IPS-20b (cell line): ENCODE measurements at regions not wholly inside any gene's neighbourhood (a gene's known extent, or its start where the extent isn't known, plus 50 kb on each side); places are given as distances from the start of the nearest gene placed in this dataset.

Source experiments
- H3K27ac ChIP-seq: one replicate; pipeline ENCODE4 v1.5.1; 2013; ENCODE audit warnings: low read length
- H3K27me3 ChIP-seq: 2 replicates; pipeline ENCODE4 v1.6.1; 2013; ENCODE audit warnings: mild to moderate bottlenecking, low read length, inconsistent platforms; ENCODE audit not compliant: insufficient read depth
- H3K36me3 ChIP-seq: 2 replicates; pipeline ENCODE4 v1.6.1; 2013; ENCODE audit warnings: low read depth, mild to moderate bottlenecking, inconsistent platforms, low read length, moderate library complexity; ENCODE audit not compliant: insufficient read depth
- H3K4me1 ChIP-seq: 2 replicates; pipeline ENCODE4 v1.6.1; 2013; ENCODE audit warnings: mild to moderate bottlenecking, control low read depth, inconsistent platforms, low read length, moderate library complexity; ENCODE audit not compliant: insufficient read depth
- H3K4me3 ChIP-seq: 2 replicates; pipeline ENCODE4 v1.5.1; 2013; ENCODE audit warnings: mild to moderate bottlenecking, low read length, inconsistent platforms
- H3K9ac ChIP-seq: 2 replicates; pipeline ENCODE4 v1.6.1; 2013; ENCODE audit warnings: low read depth, mild to moderate bottlenecking, inconsistent platforms, low read length, moderate library complexity
- H3K9me3 ChIP-seq: 2 replicates; pipeline ENCODE4 v1.6.1; 2013; ENCODE audit warnings: mild to moderate bottlenecking, low read depth, low read length, inconsistent platforms; ENCODE audit not compliant: insufficient read depth

DNA sequence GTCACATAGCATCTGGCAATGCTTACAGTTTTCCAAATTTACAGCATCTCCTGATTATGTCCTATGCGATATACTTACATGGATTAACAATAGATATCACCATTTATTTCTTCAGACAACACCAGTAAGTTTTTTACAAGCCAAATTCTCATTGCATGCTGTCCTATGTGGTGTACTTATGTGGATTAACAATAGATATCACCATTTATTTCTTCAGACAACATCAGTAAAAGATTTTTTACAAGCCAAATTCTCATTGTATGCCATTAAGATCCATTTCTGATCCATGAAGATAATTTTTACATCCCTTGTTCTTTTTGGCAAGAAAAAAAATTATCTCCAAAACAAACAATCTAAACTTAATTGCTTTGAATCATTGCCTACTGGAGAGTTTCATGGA lies 340.9 kb downstream of the KCNN2 start:
- H3K36me3 ChIP-seq, result no peaks in the 10 kb centered on the region
- H3K27ac ChIP-seq, result no peak overlapping the region
- no peaks in the 10 kb centered on the region for H3K9me3 ChIP-seq

GRCh38 chr5:114702136-114702535 lies 340.3 kb downstream of the KCNN2 start:
- Histone ChIP-seq H3K4me3 (no peak overlapping the region), H3K27me3 (no peaks in the 10 kb centered on the region), H3K4me1 (no peaks in the 10 kb centered on the region), H3K9ac (no peak overlapping the region), H3K9me3 (no peaks in the 10 kb centered on the region), H3K36me3 (no peaks in the 10 kb centered on the region), H3K27ac (no peak overlapping the region)

More for the DNA sequence above, 340.9 kb downstream of the KCNN2 start:
- Histone ChIP-seq H3K4me3 (no peak overlapping the region), H3K9ac (no peak overlapping the region), H3K27me3 (no peaks in the 10 kb centered on the region), H3K4me1 (no peaks in the 10 kb centered on the region)

GRCh38 chr5:114700823-114701222 lies 339.0 kb downstream of the KCNN2 start:
- Histone ChIP-seq H3K36me3 (no peaks in the 10 kb centered on the region), H3K27ac (no peak overlapping the region), H3K4me1 (no peaks in the 10 kb centered on the region), H3K9me3 (no peaks in the 10 kb centered on the region), H3K27me3 (no peaks in the 10 kb centered on the region), H3K4me3 (no peak overlapping the region), H3K9ac (no peak overlapping the region)

- Histone ChIP-seq H3K9ac (no peak overlapping the region), H3K4me3 (no peak overlapping the region), H3K4me1 (no peaks in the 10 kb centered on the region), H3K9me3 (peaks cover 15% of the 10 kb centered on the region), H3K27ac (no peak overlapping the region), H3K36me3 (no peaks in the 10 kb centered on the region), H3K27me3 (no peaks in the 10 kb centered on the region)
These were observed 333.5 kb downstream of the KCNN2 start for GRCh38 chr5:114695292-114695904.

DNA sequence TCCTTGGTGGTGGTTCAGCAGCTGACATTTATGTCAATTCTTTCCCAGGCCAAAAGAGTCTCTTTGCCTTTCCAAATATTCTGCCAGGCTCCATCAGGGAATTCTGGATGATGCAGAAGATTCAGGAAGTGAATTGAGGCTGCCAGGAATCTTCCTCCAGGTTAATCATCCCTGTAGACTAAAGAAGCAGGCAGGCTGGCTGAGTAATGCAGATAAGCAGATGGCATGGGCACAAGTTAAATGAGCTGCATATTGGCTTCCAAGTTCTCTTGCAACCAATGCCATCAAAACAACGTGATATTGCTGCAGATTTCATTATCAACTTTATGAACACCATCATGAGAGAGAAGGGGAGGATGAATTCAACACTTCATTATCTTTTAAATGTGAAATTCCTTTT lies 324.5 kb downstream of the KCNN2 start:
- Histone ChIP-seq H3K9ac (no peak overlapping the region), H3K4me3 (no peak overlapping the region), H3K27ac (no peak overlapping the region), H3K4me1 (no peaks in the 10 kb centered on the region), H3K36me3 (no peaks in the 10 kb centered on the region), H3K9me3 (peaks cover 7% of the 10 kb centered on the region; the same call in 1 of the 2 replicates), H3K27me3 (no peaks in the 10 kb centered on the region)

DNA sequence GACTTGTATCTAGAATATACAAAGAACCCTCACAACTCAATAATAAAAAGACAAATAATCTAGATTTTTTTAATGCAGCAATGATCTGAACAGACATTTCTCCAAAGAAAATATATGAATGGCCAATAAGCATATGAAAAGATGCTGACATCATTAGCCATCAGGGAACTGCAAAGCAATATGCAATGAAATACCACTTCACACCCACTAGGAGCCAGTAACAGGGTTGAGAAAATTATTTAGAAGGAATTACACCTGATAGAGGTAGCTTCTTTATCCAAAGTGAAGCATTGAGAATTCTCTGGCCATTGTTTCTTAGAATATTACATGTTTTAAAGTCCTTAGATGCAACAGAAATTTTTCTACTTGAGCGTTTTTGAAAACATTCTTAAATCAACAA lies 316.9 kb downstream of the KCNN2 start:
- H3K9me3 ChIP-seq, result no peaks in the 10 kb centered on the region
- H3K9ac ChIP-seq, result no peak overlapping the region

DNA sequence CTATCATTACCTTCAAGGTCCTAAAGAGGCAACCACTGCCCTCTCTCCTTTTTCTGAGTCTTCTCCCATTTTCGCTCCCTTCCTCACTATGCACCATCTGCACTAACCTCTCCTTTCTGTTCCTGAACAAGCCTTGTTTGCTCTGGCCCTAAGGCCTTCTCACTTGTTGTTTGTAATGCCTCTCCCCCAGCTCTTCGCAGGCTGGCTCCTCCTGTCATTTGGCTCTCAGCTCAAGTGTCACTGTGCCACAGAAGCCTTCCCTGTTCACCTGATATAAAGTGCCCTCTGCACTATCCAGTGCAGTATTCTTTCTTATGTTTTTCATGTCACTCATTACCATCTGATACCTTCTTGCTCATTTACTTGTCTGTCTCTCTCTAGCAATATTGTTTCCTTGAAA lies 303.7 kb downstream of the KCNN2 start:
- Histone ChIP-seq H3K27me3 (no peaks in the 10 kb centered on the region), H3K4me3 (no peak overlapping the region), H3K9me3 (peaks cover 3% of the 10 kb centered on the region; the same call in 1 of the 2 replicates), H3K9ac (no peak overlapping the region), H3K27ac (no peak overlapping the region), H3K4me1 (no peaks in the 10 kb centered on the region), H3K36me3 (no peaks in the 10 kb centered on the region)

More for the DNA sequence above, 316.9 kb downstream of the KCNN2 start:
- Histone ChIP-seq H3K27me3 (no peaks in the 10 kb centered on the region), H3K36me3 (no peaks in the 10 kb centered on the region), H3K4me3 (no peak overlapping the region), H3K4me1 (no peaks in the 10 kb centered on the region), H3K27ac (no peak overlapping the region)

GRCh38 chr5:114660791-114661190 lies 298.9 kb downstream of the KCNN2 start:
- H3K4me1 ChIP-seq, result 0 out of 2 replicates have a peak, but pooled peaks cover 8% of the 10 kb centered on the region
- no peaks in the 10 kb centered on the region for H3K9me3 ChIP-seq
- H3K27me3 ChIP-seq, result no peaks in the 10 kb centered on the region

GRCh38 chr5:114658194-114658593 lies 296.3 kb downstream of the KCNN2 start:
- Histone ChIP-seq H3K27me3 (no peaks in the 10 kb centered on the region), H3K4me3 (no peak overlapping the region), H3K36me3 (no peaks in the 10 kb centered on the region), H3K9me3 (no peaks in the 10 kb centered on the region), H3K4me1 (0 out of 2 replicates have a peak, but pooled peaks cover 8% of the 10 kb centered on the region), H3K27ac (no peak overlapping the region), H3K9ac (no peak overlapping the region)

More at GRCh38 chr5:114660791-114661190, 298.9 kb downstream of the KCNN2 start:
- no peaks in the 10 kb centered on the region for H3K36me3 ChIP-seq
- no peak overlapping the region for H3K27ac ChIP-seq
- no peak overlapping the region for H3K4me3 ChIP-seq
- no peak overlapping the region for H3K9ac ChIP-seq

DNA sequence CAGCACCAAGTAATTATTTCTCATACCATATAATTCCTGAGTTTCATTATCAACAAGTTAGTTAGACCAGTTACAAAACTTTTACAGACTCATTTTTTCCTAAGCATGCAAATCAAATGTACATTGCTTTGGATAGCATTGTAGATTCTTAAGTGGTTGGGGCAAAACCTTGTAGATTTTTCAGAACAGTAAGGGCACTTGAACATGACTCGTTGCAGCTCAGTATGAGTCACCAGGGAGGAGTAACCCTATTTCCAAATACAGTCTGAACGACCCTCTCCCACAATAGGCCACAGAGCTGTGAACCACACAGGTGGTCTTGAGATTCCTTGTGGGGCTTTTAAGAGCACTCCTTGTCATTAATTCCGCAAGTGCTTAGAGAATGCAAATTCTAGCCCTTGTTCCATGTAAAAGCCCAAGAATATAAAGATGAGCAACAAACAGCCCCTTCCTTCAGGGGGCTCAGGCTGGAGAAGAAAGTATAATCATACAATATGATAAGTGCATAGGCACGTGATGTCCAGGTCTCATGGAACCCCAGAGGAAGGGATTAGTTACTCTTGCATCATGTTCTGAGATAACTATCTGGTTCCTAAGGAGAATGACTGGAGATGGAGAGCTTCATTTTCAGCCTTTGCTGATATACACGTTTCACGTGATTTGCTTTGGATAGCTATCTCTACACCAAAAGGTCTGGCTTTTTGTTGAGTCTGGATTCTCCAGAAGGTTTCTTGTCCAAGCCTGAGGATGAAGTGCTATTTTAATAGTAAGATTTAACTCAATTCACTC lies 295.7 kb downstream of the KCNN2 start:
- H3K27me3 ChIP-seq, result no peaks in the 10 kb centered on the region
- no peak overlapping the region for H3K4me3 ChIP-seq
- H3K9me3 ChIP-seq, result no peaks in the 10 kb centered on the region
- H3K9ac ChIP-seq, result no peak overlapping the region
- no peaks in the 10 kb centered on the region for H3K36me3 ChIP-seq
- H3K4me1 ChIP-seq, result 0 out of 2 replicates have a peak, but pooled peaks cover 8% of the 10 kb centered on the region
- H3K27ac ChIP-seq, result no peak overlapping the region

- Histone ChIP-seq H3K4me1 (no peaks in the 10 kb centered on the region), H3K9ac (no peak overlapping the region), H3K36me3 (no peaks in the 10 kb centered on the region), H3K27ac (no peak overlapping the region), H3K9me3 (no peaks in the 10 kb centered on the region), H3K4me3 (no peak overlapping the region), H3K27me3 (no peaks in the 10 kb centered on the region)
These were observed 288.0 kb downstream of the KCNN2 start for GRCh38 chr5:114649878-114650277.

DNA sequence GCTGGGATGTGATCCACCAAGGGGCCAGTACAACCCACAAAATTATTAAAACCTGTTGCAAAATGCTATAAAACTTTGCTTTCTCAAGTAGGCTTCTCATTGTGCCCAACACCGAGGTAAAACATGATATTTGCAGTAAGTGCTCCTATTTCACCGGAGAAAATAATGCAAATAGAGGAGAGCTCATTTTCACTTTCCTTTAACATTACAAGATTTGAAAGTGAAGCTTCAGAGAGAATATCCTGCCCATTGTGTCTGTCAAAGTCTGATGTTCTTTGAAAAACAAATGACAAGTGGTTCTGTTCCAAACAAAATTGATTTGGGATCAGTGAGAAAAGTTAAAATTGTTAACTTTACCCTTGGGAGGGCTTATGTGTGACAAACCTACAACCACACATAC lies 287.1 kb downstream of the KCNN2 start:
- Histone ChIP-seq H3K4me3 (no peak overlapping the region), H3K9ac (no peak overlapping the region), H3K27me3 (no peaks in the 10 kb centered on the region), H3K36me3 (no peaks in the 10 kb centered on the region), H3K4me1 (no peaks in the 10 kb centered on the region), H3K9me3 (peaks cover 7% of the 10 kb centered on the region; the same call in 1 of the 2 replicates), H3K27ac (no peak overlapping the region)
